HCT116 (cell line): ENCODE measurements at regions not wholly inside any gene's neighbourhood (a gene's known extent, or its start where the extent isn't known, plus 50 kb on each side); places are given as distances from the start of the nearest gene placed in this dataset.
"Not testable (repeated sequence)": the region's sequence is repeated elsewhere in the genome, so short reads cannot be mapped to it uniquely, and the experiment has no call there.

Experiments
- ATAC-seq: fragments of 200-7000 bp; cut with Tn5 transposase; 2 replicates; pipeline ENCODE4 v1.9.1; 2020; ENCODE audit warnings: mild to moderate bottlenecking, moderate library complexity
- BruUV-seq: library from RNA; stranded (reverse); fragments of 400-500 nt; replicated peaks from 2 replicates; lab custom pipeline; 2021; lab: Mats Ljungman, UMichigan
- CTCF ChIA-PET: fragments of 300-600 bp; sonication (Branson Sonifier 250); formaldehyde crosslinking; loops from one replicate; lab custom pipeline; 2021; ENCODE audit warnings: antibody characterized with exemption; lab: Charles Lee
- POLR2A ChIA-PET: fragments of 300-600, 350-600 bp; sonication (Branson Sonifier 250); formaldehyde crosslinking; loops from one replicate; lab custom pipeline; 2021; ENCODE audit warnings: antibody characterized with exemption; lab: Charles Lee
- RAD21 ChIA-PET, 2 experiments: fragments of 300-600 bp; sonication (Branson Sonifier 250); formaldehyde crosslinking; loops; one replicate each; lab custom pipeline; 2023; ENCODE audit warnings: low total read pairs in 2 of 2; ENCODE audit not compliant: uncharacterized antibody in 2 of 2, unreplicated experiment in 2 of 2, low non-redundant PET in 1 of 2; lab: Charles Lee
- DNase-seq: peaks from one replicate; pipeline ENCODE4 v3.0.0-alpha.2; 2010; ENCODE audit warnings: low read depth, low spot score
- H2AFZ ChIP-seq: fragments of 200-600 bp; shearing (Covaris generic), sonication (generic); 2 replicates; pipeline ENCODE4 v1.6.1; 2017; ENCODE audit warnings: low read depth, mixed run types, mixed read lengths, antibody characterized with exemption, low read length; ENCODE audit not compliant: poor library complexity, severe bottlenecking
- H3K27ac ChIP-seq: 2 replicates; pipeline ENCODE4 v1.5.1; 2012; ENCODE audit warnings: low read depth, low read length
- H3K27me3 ChIP-seq: fragments of 200-600 bp; sonication (generic); 2 replicates; pipeline ENCODE4 v1.6.1; 2016; ENCODE audit warnings: mixed run types, low read length, mixed read lengths; ENCODE audit not compliant: insufficient read depth
- H3K36me3 ChIP-seq, 2 experiments: fragments of 200-500 bp in 1 of 2; fragments of 200-600 bp in 1 of 2; sonication (Bioruptor generic) in 1 of 2; sonication (generic) in 1 of 2; 2 replicates each; pipeline versions ENCODE4 v1.5.1 to v1.6.1; 2014 to 2016; ENCODE audit warnings: low read length in 2 of 2, inconsistent platforms in 1 of 2, mixed read lengths in 1 of 2, mixed run types in 1 of 2; ENCODE audit not compliant: insufficient read depth in 2 of 2, control insufficient read depth in 1 of 2
- H3K4me1 ChIP-seq, 2 experiments: fragments of 200-600 bp in 1 of 2; sonication (generic) in 1 of 2; 2 replicates each; pipeline versions ENCODE4 v1.5.1 to v1.6.1; 2012 to 2017; ENCODE audit warnings: low read length in 2 of 2, inconsistent platforms in 1 of 2, mild to moderate bottlenecking in 1 of 2, mixed read lengths in 1 of 2, mixed run types in 1 of 2, moderate library complexity in 1 of 2; ENCODE audit not compliant: insufficient read depth in 2 of 2, control insufficient read depth in 1 of 2
- H3K4me2 ChIP-seq: fragments of 200-600 bp; sonication (generic); 2 replicates; pipeline ENCODE4 v1.6.1; 2017; ENCODE audit warnings: mixed run types, low read length, mixed read lengths
- H3K4me3 ChIP-seq, 2 experiments: fragments of 200-600 bp in 1 of 2; sonication (generic) in 1 of 2; replicated peaks in 1 of 2; 2 replicates each; pipeline ENCODE4 v1.5.1; 2011 to 2016; ENCODE audit warnings: low read length in 2 of 2, control low read depth in 1 of 2, low read depth in 1 of 2, mild to moderate bottlenecking in 1 of 2, mixed read lengths in 1 of 2, mixed run types in 1 of 2
- H3K79me2 ChIP-seq: fragments of 200-600 bp; sonication (generic); 2 replicates; pipeline ENCODE4 v1.6.1; 2017; ENCODE audit warnings: mild to moderate bottlenecking, mixed run types, low read length, moderate library complexity, mixed read lengths; ENCODE audit not compliant: insufficient read depth
- H3K9ac ChIP-seq: fragments of 200-600 bp; sonication (generic); 2 replicates; pipeline ENCODE4 v1.6.1; 2016; ENCODE audit warnings: low read length, mixed read lengths
- H3K9me2 ChIP-seq: fragments of 200-600 bp; sonication (generic), shearing (Covaris generic); 2 replicates; pipeline ENCODE4 v1.6.1; 2017; ENCODE audit warnings: mixed run types, mild to moderate bottlenecking, moderate library complexity; ENCODE audit not compliant: insufficient read depth
- H3K9me3 ChIP-seq, 2 experiments: fragments of 200-500 bp in 1 of 2; fragments of 200-600 bp in 1 of 2; sonication (Bioruptor generic) in 1 of 2; sonication (generic) in 1 of 2; 2 replicates each; pipeline ENCODE4 v1.6.1; 2014 to 2017; ENCODE audit warnings: low read length in 2 of 2, mixed read lengths in 2 of 2, inconsistent platforms in 1 of 2, low read depth in 1 of 2, mild to moderate bottlenecking in 1 of 2, mixed run types in 1 of 2, moderate library complexity in 1 of 2; ENCODE audit not compliant: control insufficient read depth in 1 of 2, insufficient read depth in 1 of 2
- H4K20me1 ChIP-seq: fragments of 200-600 bp; sonication (generic), shearing (Covaris generic); 2 replicates; pipeline ENCODE4 v1.6.1; 2017; ENCODE audit warnings: mixed run types, mild to moderate bottlenecking, moderate library complexity; ENCODE audit not compliant: insufficient read depth
- EZH2 ChIP-seq: fragments of 200-600 bp; sonication (generic); IDR thresholded peaks from 2 replicates; pipeline ENCODE4 v1.6.1; 2017; ENCODE audit warnings: antibody characterized with exemption, mixed run types
- SRF ChIP-seq: IDR thresholded peaks from 2 replicates; pipeline ENCODE4 v1.6.1; 2012; ENCODE audit warnings: low read depth
- YY1 ChIP-seq: IDR thresholded peaks from 2 replicates; pipeline ENCODE4 v1.6.1; 2011; ENCODE audit warnings: low read length, low read depth, moderate library complexity, mild to moderate bottlenecking; ENCODE audit not compliant: insufficient replicate concordance; ENCODE audit errors: extremely low read depth
- intact Hi-C: fragments of 100-400 bp; cut with micrococcal nuclease; formaldehyde crosslinking; loops from 2 replicates; pipeline ENCODE4 v1.10.0; 2022
- TF ChIP-seq, protein P1 (sequence below): IDR thresholded peaks from 2 replicates; pipeline ENCODE4 v1.6.1; 2012

DNA sequence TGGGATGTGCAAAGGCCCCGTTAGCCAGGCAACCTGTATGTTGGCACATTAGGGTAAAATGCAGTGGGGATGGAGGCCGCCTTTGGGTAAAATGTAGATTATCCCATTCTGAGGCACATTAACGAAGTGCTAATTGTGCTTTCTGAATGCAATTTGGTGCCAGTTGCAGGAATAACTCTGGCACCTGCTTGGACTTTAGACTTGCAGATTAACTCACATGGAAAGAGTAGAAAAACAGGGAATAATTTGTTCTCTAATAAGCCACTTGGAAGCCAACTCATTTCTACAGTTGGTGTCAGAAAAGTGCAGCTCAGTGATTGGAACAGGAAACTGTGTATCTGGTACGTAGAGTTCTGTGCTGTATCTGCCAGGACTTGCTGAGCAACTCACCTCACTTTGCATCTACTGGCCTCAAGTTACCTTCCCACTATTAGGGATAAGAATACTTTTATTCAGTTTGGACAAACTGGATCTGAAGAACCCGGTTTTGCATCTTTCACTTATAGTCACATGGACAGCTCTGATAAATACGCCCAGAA is 377.4 kb upstream of the PODXL start:
- H3K4me1 ChIP-seq: no peaks in the 10 kb centered on the region
- intact Hi-C loops: no loop called here
- BruUV-seq: no TSS peak
- no peak for ATAC-seq
- H3K9me2 ChIP-seq: no peaks in the 10 kb centered on the region
- H4K20me1 ChIP-seq: no peaks in the 10 kb centered on the region
- no peak for DNase-seq
- H3K36me3 ChIP-seq: no peaks in the 10 kb centered on the region
- no peak overlapping the region for H3K4me3 ChIP-seq
- TF ChIP-seq, protein P1, sequence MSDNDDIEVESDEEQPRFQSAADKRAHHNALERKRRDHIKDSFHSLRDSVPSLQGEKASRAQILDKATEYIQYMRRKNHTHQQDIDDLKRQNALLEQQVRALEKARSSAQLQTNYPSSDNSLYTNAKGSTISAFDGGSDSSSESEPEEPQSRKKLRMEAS: no peak
- no peak for TF ChIP-seq EZH2
- TF ChIP-seq SRF: no peak
- no peak for TF ChIP-seq YY1
- H3K79me2 ChIP-seq: no peaks in the 10 kb centered on the region
- ChIA-PET CTCF (no interaction called here), RAD21 (no interaction called here), POLR2A (no interaction called here)
- no peak overlapping the region for H3K27ac ChIP-seq
- no peaks in the 10 kb centered on the region for H3K9me3 ChIP-seq
- no peak overlapping the region for H3K9ac ChIP-seq
- H3K27me3 ChIP-seq: peaks cover 62% of the 10 kb centered on the region; the same call in 1 of the 2 replicates
- H2AFZ ChIP-seq: no peak overlapping the region
- no peak overlapping the region for H3K4me2 ChIP-seq

DNA sequence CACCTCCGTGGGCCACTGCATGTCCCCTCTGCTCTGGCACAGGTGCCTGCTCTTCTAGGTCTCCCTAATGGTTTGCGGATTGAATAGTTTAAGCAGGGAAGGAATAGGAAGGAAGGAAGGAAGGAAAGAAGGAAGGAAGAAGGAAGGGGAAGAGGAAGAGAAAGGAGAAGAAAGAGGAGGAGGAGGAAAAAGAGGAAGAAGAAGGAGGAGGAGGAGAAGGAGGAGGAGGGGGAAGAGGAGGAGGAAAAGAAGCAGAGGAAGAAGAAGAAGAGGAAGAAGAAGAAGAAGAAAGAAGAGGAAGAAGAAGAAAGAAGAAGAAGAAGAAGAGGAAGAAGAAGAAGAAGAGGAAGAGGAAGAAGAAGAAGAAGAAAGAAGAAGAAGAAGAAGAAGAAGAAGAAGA is 376.8 kb upstream of the PODXL start:
- POLR2A ChIA-PET, BruUV-seq, H3K9ac ChIP-seq, intact Hi-C loops, ATAC-seq, H3K4me1 ChIP-seq, H3K4me2 ChIP-seq, H3K9me2 ChIP-seq, RAD21 ChIA-PET, H3K9me3 ChIP-seq, H2AFZ ChIP-seq, DNase-seq, H3K27ac ChIP-seq, H4K20me1 ChIP-seq, H3K4me3 ChIP-seq, H3K36me3 ChIP-seq, H3K79me2 ChIP-seq, CTCF ChIA-PET: not testable (repeated sequence)
- H3K27me3 ChIP-seq: peaks cover 67% of the 10 kb centered on the region; the same call in 1 of the 2 replicates
